ENCODE measurements at regions not wholly inside any gene's neighbourhood (a gene's known extent, or its start where the extent isn't known, plus 50 kb on each side); places are given as distances from the start of the nearest gene placed in this dataset.
"Not testable (repeated sequence)": the region's sequence is repeated elsewhere in the genome, so short reads cannot be mapped to it uniquely, and the experiment has no call there.

- DNase-seq (ENCODE audit: low spot score) = no peak
Observed at GRCh38 chr16:48004141-48004695, 151.6 kb downstream of the ABCC12 start.

DNA sequence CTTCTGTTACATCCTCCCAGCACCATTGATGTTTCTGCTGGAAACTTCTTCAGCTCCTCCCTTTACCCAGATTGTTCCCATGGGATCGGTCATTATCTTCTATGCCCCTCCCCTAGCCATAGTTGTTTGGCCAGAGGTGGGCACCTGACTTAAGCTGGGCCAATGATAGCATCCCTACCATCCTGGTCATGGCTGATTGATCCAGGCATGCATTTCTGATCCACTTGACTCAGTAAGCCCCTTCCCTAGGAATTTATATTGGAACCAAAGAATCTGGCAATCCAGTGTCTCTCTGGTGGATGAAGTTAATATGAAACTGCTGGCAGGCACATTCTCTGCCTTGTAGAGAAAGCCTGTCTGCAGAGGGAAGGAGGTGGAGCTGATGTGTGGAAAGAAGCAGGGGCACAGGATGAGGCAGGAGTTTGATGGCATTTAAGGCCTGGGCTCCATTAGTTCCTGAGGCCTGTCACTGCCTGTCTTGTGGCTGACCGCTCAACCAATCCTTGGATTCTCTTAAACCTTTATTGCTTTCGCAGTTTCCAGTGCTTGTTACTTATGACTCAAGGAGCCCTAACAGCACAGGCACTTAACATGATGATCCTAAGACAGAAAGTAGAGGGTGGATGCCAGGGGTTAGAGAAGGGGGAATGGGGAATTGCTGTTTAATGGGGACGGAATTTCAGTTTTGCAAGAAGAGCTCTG, 152.4 kb downstream of the ABCC12 start:
- no peak for DNase-seq (ENCODE audit: low spot score)

DNA sequence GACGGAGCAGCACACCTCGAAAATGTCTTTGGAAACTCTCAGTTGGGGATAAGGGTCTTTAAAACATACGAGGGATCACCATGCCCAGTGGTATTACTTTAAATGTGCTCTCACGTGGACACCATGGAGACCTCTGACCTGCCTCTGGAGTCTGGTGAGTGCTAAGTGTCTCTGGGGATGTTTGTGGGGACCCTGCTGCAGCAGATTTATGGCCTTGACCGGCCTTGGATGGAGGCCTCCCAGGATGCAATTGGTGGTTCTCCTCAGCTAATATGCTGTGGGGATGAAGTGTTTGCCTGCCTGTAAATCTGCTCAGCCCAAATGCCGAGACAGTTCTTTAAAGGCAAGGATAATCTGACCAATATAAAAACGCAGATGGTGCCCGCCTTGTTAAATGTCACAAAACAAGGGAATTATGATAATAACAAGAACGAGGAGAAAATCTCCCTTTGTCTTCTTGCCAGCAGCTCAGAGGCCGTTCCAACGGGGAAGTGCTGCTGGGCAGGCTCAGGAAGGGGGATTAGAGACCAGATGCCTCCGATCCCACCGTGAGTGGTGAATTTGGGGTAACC, 154.4 kb downstream of the ABCC12 start:
- no peak for DNase-seq (ENCODE audit: low spot score)

DNA sequence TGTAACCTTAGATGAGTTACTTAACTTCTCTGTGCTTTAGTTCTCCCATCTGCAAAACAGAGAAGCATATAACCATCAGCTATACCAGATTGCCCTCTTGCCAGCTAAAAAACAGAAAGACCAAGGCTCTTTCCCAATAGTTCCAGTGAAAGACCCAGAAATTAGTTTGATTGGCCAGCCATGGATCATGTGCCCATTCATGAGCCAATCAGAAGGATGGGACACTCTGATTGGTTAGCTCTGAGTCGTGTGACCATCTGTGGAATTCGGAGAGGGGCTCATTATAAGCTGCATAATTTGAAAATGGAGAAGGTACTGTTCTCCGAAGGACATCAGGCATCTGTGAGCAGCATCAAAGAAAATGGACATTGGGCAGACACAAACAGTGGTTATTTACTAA, 155.2 kb downstream of the ABCC12 start:
- DNase-seq (ENCODE audit: low spot score) = no peak

- no peak for DNase-seq (ENCODE audit: low spot score)
Observed at GRCh38 chr16:47999595-47999994, 156.2 kb downstream of the ABCC12 start.

DNA sequence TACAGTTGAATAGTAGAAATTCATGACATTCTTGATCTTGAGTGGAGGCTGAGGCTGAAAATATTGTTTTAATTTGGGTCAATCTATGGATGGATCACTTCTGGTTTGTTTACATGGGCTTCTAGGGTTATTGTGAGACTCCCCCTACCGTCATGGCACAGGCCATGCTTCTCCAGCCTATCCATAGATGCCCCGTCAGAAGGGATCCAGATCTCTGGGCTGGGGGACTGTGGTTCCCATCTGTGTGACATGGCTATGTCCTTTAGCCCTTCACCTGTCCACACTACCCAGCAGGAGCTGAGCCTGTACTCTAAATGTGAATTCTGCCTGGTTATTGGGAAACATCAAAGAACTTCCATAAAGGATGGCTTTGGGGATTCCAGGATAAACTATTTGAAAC, 160.4 kb downstream of the ABCC12 start:
- DNase-seq (ENCODE audit: low spot score) = no peak

- no peak for DNase-seq (ENCODE audit: low spot score)
Observed at GRCh38 chr16:47991491-47991890, 164.3 kb downstream of the ABCC12 start.

DNA sequence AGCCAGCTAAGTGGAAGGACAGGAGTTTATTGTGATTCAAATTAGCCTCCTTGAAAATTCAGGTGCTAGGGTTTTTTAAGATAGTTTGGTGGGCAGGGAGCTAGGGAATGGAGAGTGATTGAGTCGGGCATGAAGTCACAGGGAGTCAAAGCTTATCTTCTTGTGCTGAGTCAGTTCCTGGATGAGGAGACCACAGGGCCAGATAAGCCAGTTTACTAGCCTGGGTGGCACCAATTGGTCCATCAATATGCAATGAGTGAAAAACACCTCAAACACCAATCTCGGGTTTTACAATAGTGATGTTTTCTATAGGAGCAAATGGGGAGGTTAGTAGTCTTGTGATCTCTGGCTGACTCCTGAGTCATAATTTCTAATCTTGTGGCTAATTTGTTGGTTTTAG, 165.1 kb downstream of the ABCC12 start:
- no peak for DNase-seq (ENCODE audit: low spot score)

- no peak for DNase-seq (ENCODE audit: low spot score)
Observed at GRCh38 chr16:47987136-47987535, 168.7 kb downstream of the ABCC12 start.

- DNase-seq (ENCODE audit: low spot score) = no peak
Observed at GRCh38 chr16:47986031-47986430, 169.8 kb downstream of the ABCC12 start.

GRCh38 chr16:47984669-47985068, 171.1 kb downstream of the ABCC12 start:
- DNase-seq (ENCODE audit: low spot score) = no peak

DNA sequence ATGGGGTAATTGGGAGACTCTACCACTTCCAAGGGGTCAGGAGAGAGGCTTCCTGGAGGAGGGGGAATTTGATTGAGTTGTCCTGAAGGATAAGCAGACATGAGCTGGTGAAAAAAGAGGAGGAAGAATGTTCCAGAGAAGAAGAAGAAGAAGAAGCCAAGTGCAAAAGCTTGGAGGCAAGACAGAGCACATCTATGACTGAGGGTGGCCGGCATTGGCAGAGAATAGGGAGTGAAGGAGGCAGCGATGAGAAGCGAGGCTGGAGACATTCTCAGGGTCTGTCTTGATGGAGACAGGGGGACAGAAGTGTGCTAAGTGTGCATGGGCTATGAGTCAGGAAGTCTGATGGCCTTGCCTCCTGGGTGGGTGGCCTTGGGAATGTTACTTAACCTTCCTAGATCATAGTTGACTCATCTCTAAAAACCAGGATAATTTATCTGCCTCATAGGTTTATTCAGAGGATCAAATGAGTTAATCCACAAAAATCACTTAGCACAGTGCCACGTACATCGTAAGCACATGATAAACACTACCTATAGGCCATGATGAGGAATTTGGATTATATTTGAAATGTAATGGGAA, 171.7 kb downstream of the ABCC12 start:
- no peak for DNase-seq (ENCODE audit: low spot score)

GRCh38 chr16:47980212-47980611, 175.6 kb downstream of the ABCC12 start:
- no peak for DNase-seq (ENCODE audit: low spot score)

GRCh38 chr16:47979616-47980182, 176.1 kb downstream of the ABCC12 start:
- no peak for DNase-seq (ENCODE audit: low spot score)

DNA sequence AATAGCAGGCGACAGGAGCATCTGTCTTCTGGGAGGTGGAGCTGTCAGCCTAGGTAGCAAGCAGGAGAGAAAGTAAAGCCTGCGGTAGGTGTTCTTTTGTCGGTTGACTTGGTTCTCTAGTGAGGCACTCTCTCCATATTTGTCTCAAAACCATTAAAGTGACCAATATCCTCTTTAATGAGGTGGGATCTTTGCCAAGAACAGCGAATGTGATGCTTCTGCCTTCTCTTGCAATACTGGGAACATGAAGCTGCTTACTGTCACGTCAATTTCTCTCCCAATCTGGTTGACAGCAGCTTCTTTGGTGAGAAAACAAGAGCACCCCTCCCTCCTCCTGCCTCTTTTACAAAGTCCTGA, 176.7 kb downstream of the ABCC12 start:
- no peak for DNase-seq (ENCODE audit: low spot score)

GRCh38 chr16:47978491-47979163, 177.2 kb downstream of the ABCC12 start:
- no peak for DNase-seq (ENCODE audit: low spot score)

DNA sequence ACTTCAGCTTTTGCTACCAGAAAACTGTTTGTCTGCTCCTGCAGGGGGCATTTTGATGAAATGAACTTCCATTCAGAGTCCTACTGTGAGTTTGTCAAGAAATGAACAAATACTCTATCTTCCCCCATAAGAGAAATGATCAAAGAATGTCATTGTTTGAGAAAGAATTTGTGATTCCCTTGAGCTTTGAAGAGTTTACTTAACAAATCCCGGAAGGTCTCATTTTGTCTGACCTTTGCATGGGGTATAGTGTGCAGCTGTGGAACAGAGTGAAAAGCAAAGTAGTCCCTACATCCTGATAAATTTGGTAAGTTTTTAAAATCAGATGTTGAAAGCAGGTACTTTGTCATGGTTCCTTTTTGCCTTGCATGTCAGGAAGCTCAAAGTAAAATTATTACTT, 178.0 kb downstream of the ABCC12 start:
- DNase-seq (ENCODE audit: low spot score) = no peak

GRCh38 chr16:47976636-47977210, 179.1 kb downstream of the ABCC12 start:
- DNase-seq (ENCODE audit: low spot score) = no peak

- DNase-seq (ENCODE audit: low spot score) = not testable (repeated sequence)
Observed at GRCh38 chr16:47974971-47975370, 180.8 kb downstream of the ABCC12 start.

GRCh38 chr16:47973552-47973951, 182.2 kb downstream of the ABCC12 start:
- no peak for DNase-seq (ENCODE audit: low spot score)

- no peak for DNase-seq (ENCODE audit: low spot score)
Observed at GRCh38 chr16:47972246-47972985, 183.4 kb downstream of the ABCC12 start.
